ENCODE measurements at regions not wholly inside any gene's neighbourhood (a gene's known extent, or its start where the extent isn't known, plus 50 kb on each side); places are given as distances from the start of the nearest gene placed in this dataset.

DNA sequence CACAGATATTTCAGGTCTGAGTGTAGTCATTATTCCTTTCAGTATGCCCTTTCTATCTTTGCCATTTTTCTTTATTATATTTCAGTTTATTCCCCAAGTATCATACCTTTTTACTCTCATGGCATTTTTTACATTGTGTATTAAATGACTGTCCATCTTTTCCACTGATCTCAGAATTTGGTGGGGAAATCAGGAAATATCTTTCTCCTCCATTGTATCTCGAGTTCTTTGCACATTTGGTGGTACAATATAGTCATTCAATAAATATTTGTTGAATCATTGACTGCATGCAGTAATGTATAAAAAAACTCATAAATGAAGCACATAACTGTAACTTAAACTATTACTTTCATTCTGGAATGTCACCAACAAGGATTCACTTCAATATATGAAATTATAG, 354.7 kb downstream of the HGF start:
- intact Hi-C loops (cut with micrococcal nuclease) = no loop called here
- Histone ChIP-seq H4K20me1 (ENCODE audit: control insufficient read depth, insufficient read depth, low read length, poor library complexity, severe bottlenecking) (no peaks in the 10 kb centered on the region), H3K27ac (ENCODE audit: low read length in 2 of 2) (no peak overlapping the region), H3K79me2 (ENCODE audit: control insufficient read depth, insufficient read depth, low read length) (no peaks in the 10 kb centered on the region), H3K9me3 (ENCODE audit: control extremely low read depth in 1 of 3, control insufficient read depth in 2 of 3, insufficient read depth in 1 of 3, low read length in 2 of 3) (peaks cover 0 to 3% (median 0%) of the 10 kb centered on the region in 3 donors), H3K9ac (ENCODE audit: low read length) (no peak overlapping the region), H3K4me1 (ENCODE audit: control insufficient read depth in 2 of 2, insufficient read depth in 2 of 2, low read length in 2 of 2) (no peaks in the 10 kb centered on the region), H3K4me2 (replicated peaks; ENCODE audit: low read depth, low read length, poor library complexity, severe bottlenecking) (no peak overlapping the region), H2AFZ (ENCODE audit: insufficient read depth, low read depth, low read length, poor library complexity, severe bottlenecking) (no peak overlapping the region), H3K27me3 (replicated peaks in 1 of 4; ENCODE audit: control extremely low read depth in 1 of 4, control insufficient read depth in 3 of 4, insufficient read depth in 4 of 4, low read length in 3 of 4) (no peaks in the 10 kb centered on the region), H3K4me3 (ENCODE audit: control extremely low read depth in 1 of 5, extremely low read depth in 1 of 5, insufficient read depth in 1 of 5, low read depth in 2 of 5, low read length in 4 of 5) (no peak overlapping the region), H3K36me3 (replicated peaks in 1 of 2; ENCODE audit: control extremely low read depth in 1 of 2, control insufficient read depth in 1 of 2, extremely low read depth in 1 of 2, insufficient read depth in 2 of 2, low read length in 1 of 2) (no peaks in the 10 kb centered on the region)
- ATAC-seq (ENCODE audit: low read depth) (no peak), DNase-seq (no peak)
- no peak overlapping the region for H3K27ac Mint-ChIP-seq
- ChIA-PET CTCF (no interaction called here), POLR2A (no interaction called here)
- H3K27me3 Mint-ChIP-seq = no peaks in the 10 kb centered on the region
- TF ChIP-seq, protein P1, sequence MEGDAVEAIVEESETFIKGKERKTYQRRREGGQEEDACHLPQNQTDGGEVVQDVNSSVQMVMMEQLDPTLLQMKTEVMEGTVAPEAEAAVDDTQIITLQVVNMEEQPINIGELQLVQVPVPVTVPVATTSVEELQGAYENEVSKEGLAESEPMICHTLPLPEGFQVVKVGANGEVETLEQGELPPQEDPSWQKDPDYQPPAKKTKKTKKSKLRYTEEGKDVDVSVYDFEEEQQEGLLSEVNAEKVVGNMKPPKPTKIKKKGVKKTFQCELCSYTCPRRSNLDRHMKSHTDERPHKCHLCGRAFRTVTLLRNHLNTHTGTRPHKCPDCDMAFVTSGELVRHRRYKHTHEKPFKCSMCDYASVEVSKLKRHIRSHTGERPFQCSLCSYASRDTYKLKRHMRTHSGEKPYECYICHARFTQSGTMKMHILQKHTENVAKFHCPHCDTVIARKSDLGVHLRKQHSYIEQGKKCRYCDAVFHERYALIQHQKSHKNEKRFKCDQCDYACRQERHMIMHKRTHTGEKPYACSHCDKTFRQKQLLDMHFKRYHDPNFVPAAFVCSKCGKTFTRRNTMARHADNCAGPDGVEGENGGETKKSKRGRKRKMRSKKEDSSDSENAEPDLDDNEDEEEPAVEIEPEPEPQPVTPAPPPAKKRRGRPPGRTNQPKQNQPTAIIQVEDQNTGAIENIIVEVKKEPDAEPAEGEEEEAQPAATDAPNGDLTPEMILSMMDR (IDR thresholded peaks at IDR 0.05) = no peak
- TF ChIP-seq EZH2 (IDR thresholded peaks at IDR 0.05; ENCODE audit: borderline replicate concordance, insufficient read depth, low read depth, low read length, poor library complexity, severe bottlenecking) = no peak
- no peaks in the 10 kb centered on the region for H3K4me1 Mint-ChIP-seq
- H3K9me3 Mint-ChIP-seq (ENCODE audit: insufficient read depth) = no peaks in the 10 kb centered on the region
- no peak overlapping the region for H3K4me3 Mint-ChIP-seq
- WGBS (ENCODE audit: insufficient coverage) = no CpG with 5 or more reads among the region's 1 CpG

DNA sequence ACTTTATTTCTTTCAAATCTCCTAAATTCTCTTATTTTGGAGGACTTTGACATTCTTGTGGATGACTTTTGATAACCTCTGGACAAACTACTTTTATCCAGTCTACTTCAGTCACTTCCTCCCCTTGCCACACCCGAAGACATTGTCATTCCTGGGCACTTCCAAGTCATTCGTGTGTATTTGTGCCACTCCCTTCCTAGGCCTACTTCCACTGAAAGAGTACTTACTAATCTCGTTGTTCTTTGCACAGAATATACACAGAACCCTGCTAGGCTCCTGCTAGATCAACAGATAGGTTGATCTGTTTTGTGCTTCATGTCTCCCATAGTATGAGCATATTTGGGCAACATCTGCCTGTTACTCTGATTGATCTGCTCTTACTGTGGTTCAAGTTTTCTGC, 355.4 kb downstream of the HGF start:
- Histone ChIP-seq H3K4me2 (replicated peaks; ENCODE audit: low read depth, low read length, poor library complexity, severe bottlenecking) (no peak overlapping the region), H3K36me3 (replicated peaks in 1 of 2; ENCODE audit: control extremely low read depth in 1 of 2, control insufficient read depth in 1 of 2, extremely low read depth in 1 of 2, insufficient read depth in 2 of 2, low read length in 1 of 2) (no peaks in the 10 kb centered on the region), H3K9ac (ENCODE audit: low read length) (no peak overlapping the region), H3K27ac (ENCODE audit: low read length in 2 of 2) (no peak overlapping the region), H2AFZ (ENCODE audit: insufficient read depth, low read depth, low read length, poor library complexity, severe bottlenecking) (no peak overlapping the region), H3K4me1 (ENCODE audit: control insufficient read depth in 2 of 2, insufficient read depth in 2 of 2, low read length in 2 of 2) (no peaks in the 10 kb centered on the region), H3K27me3 (replicated peaks in 1 of 4; ENCODE audit: control extremely low read depth in 1 of 4, control insufficient read depth in 3 of 4, insufficient read depth in 4 of 4, low read length in 3 of 4) (no peaks in the 10 kb centered on the region), H4K20me1 (ENCODE audit: control insufficient read depth, insufficient read depth, low read length, poor library complexity, severe bottlenecking) (no peaks in the 10 kb centered on the region), H3K4me3 (ENCODE audit: control extremely low read depth in 1 of 5, extremely low read depth in 1 of 5, insufficient read depth in 1 of 5, low read depth in 2 of 5, low read length in 4 of 5) (no peak overlapping the region), H3K9me3 (ENCODE audit: control extremely low read depth in 1 of 3, control insufficient read depth in 2 of 3, insufficient read depth in 1 of 3, low read length in 2 of 3) (peaks cover 0 to 3% (median 0%) of the 10 kb centered on the region in 3 donors), H3K79me2 (ENCODE audit: control insufficient read depth, insufficient read depth, low read length) (no peaks in the 10 kb centered on the region)
- no peaks in the 10 kb centered on the region for H3K9me3 Mint-ChIP-seq (ENCODE audit: insufficient read depth)
- H3K4me1 Mint-ChIP-seq = no peaks in the 10 kb centered on the region
- ATAC-seq (ENCODE audit: low read depth) (no peak), DNase-seq (no peak)
- intact Hi-C loops (cut with micrococcal nuclease) = no loop called here
- TF ChIP-seq EZH2 (IDR thresholded peaks at IDR 0.05; ENCODE audit: borderline replicate concordance, insufficient read depth, low read depth, low read length, poor library complexity, severe bottlenecking) = no peak
- TF ChIP-seq, protein P1 (IDR thresholded peaks at IDR 0.05) = no peak
- 86% methylated on average over 2 of the region's 3 CpGs for WGBS (ENCODE audit: insufficient coverage)
- ChIA-PET CTCF (no interaction called here), POLR2A (no interaction called here)
- H3K4me3 Mint-ChIP-seq = no peak overlapping the region
- no peak overlapping the region for H3K27ac Mint-ChIP-seq
- no peaks in the 10 kb centered on the region for H3K27me3 Mint-ChIP-seq

Data from B cell (primary cell).